Upper lobe of left lung (tissue), 4 donors: ENCODE measurements at regions not wholly inside any gene's neighbourhood (a gene's known extent, or its start where the extent isn't known, plus 50 kb on each side); places are given as distances from the start of the nearest gene placed in this dataset.

ENCODE experiments used
- EP300 ChIP-seq, 4 donors: sonication (generic); formaldehyde crosslinking; IDR thresholded peaks; one replicate each; pipeline ENCODE4 v1.5.1; 2017; ENCODE audit warnings: antibody characterized with exemption in 4 of 4, control low read depth in 2 of 4
- POLR2A ChIP-seq, 4 donors: fragments of 450-650 bp; IDR thresholded peaks; one replicate each; pipeline ENCODE4 v1.5.1; 2016 to 2017; ENCODE audit warnings: antibody characterized with exemption in 4 of 4, mild to moderate bottlenecking in 2 of 4
- POLR2AphosphoS5 ChIP-seq, 2 donors: sonication (generic); formaldehyde crosslinking; IDR thresholded peaks; one replicate each; pipeline ENCODE4 v1.5.1; 2017; ENCODE audit warnings: antibody characterized with exemption in 2 of 2
- TF ChIP-seq, protein P1 (sequence below), 6 experiments: fragments of 450-650 bp in 4 of 6; fragments of 200-600 bp in 2 of 6; sonication (generic) in 2 of 6; IDR thresholded peaks; one replicate each; pipeline ENCODE4 v1.5.1; 2016 to 2019; ENCODE audit warnings: antibody characterized with exemption in 6 of 6

DNA sequence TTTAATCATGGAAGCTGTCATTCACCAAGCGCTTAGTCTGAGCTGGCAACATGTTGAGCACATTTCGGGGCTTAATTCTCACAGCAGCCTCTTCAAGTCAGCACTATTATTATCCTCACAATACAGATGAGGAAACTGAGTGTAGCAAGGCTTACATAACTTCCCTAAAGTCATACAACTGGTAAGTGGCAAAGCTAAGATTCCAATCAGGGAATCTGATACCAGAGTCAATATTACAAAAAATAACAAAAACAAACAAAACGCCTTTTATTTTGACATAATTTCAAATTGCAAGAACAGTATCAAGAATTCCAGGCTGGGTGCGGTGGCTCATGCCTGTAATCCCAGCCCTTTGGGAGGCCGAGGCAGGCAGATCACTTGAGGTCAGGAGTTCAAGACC is 120.4 kb upstream of the DUSP21 start:
- TF ChIP-seq, protein P1, sequence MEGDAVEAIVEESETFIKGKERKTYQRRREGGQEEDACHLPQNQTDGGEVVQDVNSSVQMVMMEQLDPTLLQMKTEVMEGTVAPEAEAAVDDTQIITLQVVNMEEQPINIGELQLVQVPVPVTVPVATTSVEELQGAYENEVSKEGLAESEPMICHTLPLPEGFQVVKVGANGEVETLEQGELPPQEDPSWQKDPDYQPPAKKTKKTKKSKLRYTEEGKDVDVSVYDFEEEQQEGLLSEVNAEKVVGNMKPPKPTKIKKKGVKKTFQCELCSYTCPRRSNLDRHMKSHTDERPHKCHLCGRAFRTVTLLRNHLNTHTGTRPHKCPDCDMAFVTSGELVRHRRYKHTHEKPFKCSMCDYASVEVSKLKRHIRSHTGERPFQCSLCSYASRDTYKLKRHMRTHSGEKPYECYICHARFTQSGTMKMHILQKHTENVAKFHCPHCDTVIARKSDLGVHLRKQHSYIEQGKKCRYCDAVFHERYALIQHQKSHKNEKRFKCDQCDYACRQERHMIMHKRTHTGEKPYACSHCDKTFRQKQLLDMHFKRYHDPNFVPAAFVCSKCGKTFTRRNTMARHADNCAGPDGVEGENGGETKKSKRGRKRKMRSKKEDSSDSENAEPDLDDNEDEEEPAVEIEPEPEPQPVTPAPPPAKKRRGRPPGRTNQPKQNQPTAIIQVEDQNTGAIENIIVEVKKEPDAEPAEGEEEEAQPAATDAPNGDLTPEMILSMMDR (IDR thresholded peaks at IDR 0.05) = no peak
- no peak for TF ChIP-seq POLR2AphosphoS5 (IDR thresholded peaks at IDR 0.05)
- no peak for TF ChIP-seq POLR2A (IDR thresholded peaks at IDR 0.05)
- TF ChIP-seq EP300 (IDR thresholded peaks at IDR 0.05) = no peak
